Liver (tissue), 8 donors: ENCODE measurements at regions not wholly inside any gene's neighbourhood (a gene's known extent, or its start where the extent isn't known, plus 50 kb on each side); places are given as distances from the start of the nearest gene placed in this dataset.

Experiments used
- DNase-seq: peaks from one replicate; pipeline ENCODE4 v3.0.0-alpha.2; 2017; ENCODE audit warnings: low spot score
- H3K27ac ChIP-seq, 2 donors: one replicate each; pipeline ENCODE4 v1.7.0; 2013; ENCODE audit warnings: inconsistent platforms in 2 of 2, low read length in 2 of 2, control low read depth in 1 of 2, low read depth in 1 of 2, mild to moderate bottlenecking in 1 of 2
- H3K27me3 ChIP-seq, 4 donors: one replicate each; pipeline versions ENCODE4 v1.6.1 to v1.7.0; 2013; ENCODE audit warnings: low read length in 3 of 4, inconsistent platforms in 1 of 4, mild to moderate bottlenecking in 1 of 4, moderate library complexity in 1 of 4; ENCODE audit not compliant: control insufficient read depth in 4 of 4, insufficient read depth in 4 of 4
- H3K36me3 ChIP-seq, 4 donors: one replicate each; pipeline versions ENCODE4 v1.6.1 to v1.7.0; 2013; ENCODE audit warnings: low read length in 3 of 4, mild to moderate bottlenecking in 3 of 4, low read depth in 1 of 4, moderate library complexity in 1 of 4; ENCODE audit not compliant: control insufficient read depth in 4 of 4, insufficient read depth in 3 of 4
- H3K4me1 ChIP-seq, 4 donors: one replicate each; pipeline versions ENCODE4 v1.6.1 to v1.7.0; 2013; ENCODE audit warnings: low read length in 3 of 4, mild to moderate bottlenecking in 3 of 4, moderate library complexity in 1 of 4; ENCODE audit not compliant: control insufficient read depth in 4 of 4, insufficient read depth in 4 of 4
- H3K4me3 ChIP-seq, 3 donors: one replicate each; pipeline versions ENCODE4 v1.6.1 to v1.7.0; 2013; ENCODE audit warnings: low read length in 3 of 3, control low read depth in 1 of 3, low read depth in 1 of 3, mild to moderate bottlenecking in 1 of 3
- H3K9ac ChIP-seq, 2 donors: one replicate each; pipeline ENCODE4 v1.7.0; 2013; ENCODE audit warnings: low read length in 2 of 2, mild to moderate bottlenecking in 2 of 2, moderate library complexity in 2 of 2, control low read depth in 1 of 2, low read depth in 1 of 2
- H3K9me3 ChIP-seq, 4 donors: one replicate each; pipeline versions ENCODE4 v1.6.1 to v1.7.0; 2013; ENCODE audit warnings: low read length in 3 of 4; ENCODE audit not compliant: control insufficient read depth in 4 of 4
- ATF3 ChIP-seq: IDR thresholded peaks from 2 replicates; pipeline ENCODE4 v1.6.1; 2016; ENCODE audit warnings: antibody characterized with exemption
- CTCF ChIP-seq: fragments of 150-350 bp; IDR thresholded peaks from 2 replicates; pipeline ENCODE4 v1.5.1; 2017; ENCODE audit warnings: improper control_type of control experiment, low read depth, low read length; ENCODE audit not compliant: missing input control
- EGR1 ChIP-seq, 2 donors: IDR thresholded peaks; 2 replicates each; pipeline ENCODE4 v1.6.1; 2016 to 2018; ENCODE audit warnings: antibody characterized with exemption in 2 of 2, low read depth in 2 of 2
- FOXA1 ChIP-seq: IDR thresholded peaks from 2 replicates; pipeline ENCODE4 v1.6.1; 2016; ENCODE audit warnings: antibody characterized with exemption
- FOXA2 ChIP-seq: IDR thresholded peaks from 2 replicates; pipeline ENCODE4 v1.6.1; 2016; ENCODE audit warnings: antibody characterized with exemption
- GABPA ChIP-seq, 2 donors: IDR thresholded peaks in 1 of 2; conservative IDR thresholded peaks in 1 of 2; 2 replicates each; pipeline ENCODE4 v1.6.1; 2016; ENCODE audit warnings: antibody characterized with exemption in 2 of 2, mild to moderate bottlenecking in 1 of 2, moderate library complexity in 1 of 2
- HNF4A ChIP-seq, 2 donors: conservative IDR thresholded peaks; 2 replicates each; pipeline ENCODE4 v1.6.1; 2016; ENCODE audit warnings: antibody characterized with exemption in 2 of 2, mild to moderate bottlenecking in 2 of 2
- HNF4G ChIP-seq: IDR thresholded peaks from 2 replicates; pipeline ENCODE4 v1.6.1; 2016; ENCODE audit warnings: antibody characterized with exemption
- JUND ChIP-seq, 2 donors: IDR thresholded peaks; 2 replicates each; pipeline ENCODE4 v1.6.1; 2016; ENCODE audit warnings: antibody characterized with exemption in 2 of 2
- MAX ChIP-seq: IDR thresholded peaks from 2 replicates; pipeline ENCODE4 v1.6.1; 2016; ENCODE audit warnings: antibody characterized with exemption
- NR2F2 ChIP-seq: IDR thresholded peaks from 2 replicates; pipeline ENCODE4 v1.6.1; 2016; ENCODE audit warnings: antibody characterized with exemption
- RAD21 ChIP-seq, 2 donors: IDR thresholded peaks; 2 replicates each; pipeline ENCODE4 v1.6.1; 2016; ENCODE audit warnings: antibody characterized with exemption in 2 of 2, mild to moderate bottlenecking in 2 of 2
- REST ChIP-seq: IDR thresholded peaks from 2 replicates; pipeline ENCODE4 v1.6.1; 2016; ENCODE audit warnings: antibody characterized with exemption, mild to moderate bottlenecking
- SP1 ChIP-seq: IDR thresholded peaks from 2 replicates; pipeline ENCODE4 v1.6.1; 2018; ENCODE audit warnings: antibody characterized with exemption, mild to moderate bottlenecking
- TAF1 ChIP-seq: conservative IDR thresholded peaks from 2 replicates; pipeline ENCODE4 v1.6.1; 2016; ENCODE audit warnings: antibody characterized with exemption, mild to moderate bottlenecking
- YY1 ChIP-seq: IDR thresholded peaks from 2 replicates; pipeline ENCODE4 v1.6.1; 2016; ENCODE audit warnings: antibody characterized with exemption, mild to moderate bottlenecking
- ZBTB33 ChIP-seq: IDR thresholded peaks from 2 replicates; pipeline ENCODE4 v1.6.1; 2016; ENCODE audit warnings: antibody characterized with exemption
- WGBS: extraction: QIAGEN DNeasy Blood & Tissue Kit; methylation state at CpG from one replicate; pipeline ENCODE4 v1.1.7; 2013; 5-methylcytosine and 5-hydroxymethylcytosine counted together
- donor health status: healthy.
- donor health status: healthy.
- donor health status: healthy.
- donor health status: healthy.
- donor health status: healthy.

GRCh38 chr10:78570633-78571235 lies 498.0 kb upstream of the ZMIZ1 start:
- H3K4me1 ChIP-seq = no peaks in the 10 kb centered on the region
- no peak for DNase-seq
- H3K36me3 ChIP-seq = no peaks in the 10 kb centered on the region
- 88% methylated on average over 7 of the region's 7 CpGs for WGBS
- no peak overlapping the region for H3K9ac ChIP-seq
- no peaks in the 10 kb centered on the region for H3K9me3 ChIP-seq
- TF ChIP-seq CTCF (no peak), HNF4A (conservative IDR thresholded peaks at IDR 0.05) (no peak), NR2F2 (no peak), JUND (IDR thresholded peaks at IDR 0.05) (no peak), MAX (no peak), EGR1 (IDR thresholded peaks at IDR 0.05; ENCODE audit: low read depth in 2 of 2) (no peak)
- peaks cover 0 to 1% (median 0%) of the 10 kb centered on the region in 4 donors for H3K27me3 ChIP-seq
- H3K27ac ChIP-seq = no peak overlapping the region
- H3K4me3 ChIP-seq = no peak overlapping the region

GRCh38 chr10:78571286-78571685 lies 497.5 kb upstream of the ZMIZ1 start:
- WGBS = 96% methylated on average over 7 of the region's 7 CpGs
- Histone ChIP-seq H3K27ac (no peak overlapping the region), H3K9me3 (no peaks in the 10 kb centered on the region), H3K36me3 (no peaks in the 10 kb centered on the region), H3K4me3 (no peak overlapping the region), H3K4me1 (no peaks in the 10 kb centered on the region), H3K9ac (no peak overlapping the region), H3K27me3 (no peaks in the 10 kb centered on the region)
- TF ChIP-seq FOXA1 (no peak), HNF4A (conservative IDR thresholded peaks at IDR 0.05) (no peak), SP1 (no peak), FOXA2 (no peak)
- no peak for DNase-seq

GRCh38 chr10:78571891-78572290 lies 496.9 kb upstream of the ZMIZ1 start:
- Histone ChIP-seq H3K4me3 (no peak overlapping the region), H3K4me1 (no peaks in the 10 kb centered on the region), H3K27ac (no peak overlapping the region), H3K9me3 (no peaks in the 10 kb centered on the region), H3K9ac (no peak overlapping the region), H3K36me3 (no peaks in the 10 kb centered on the region), H3K27me3 (no peaks in the 10 kb centered on the region)
- WGBS = 90% methylated on average over 1 of the region's 1 CpG
- TF ChIP-seq REST = no peak
- TF ChIP-seq JUND (IDR thresholded peaks at IDR 0.05) = no peak
- no peak for TF ChIP-seq NR2F2
- TF ChIP-seq ZBTB33 = no peak
- TF ChIP-seq SP1 = no peak
- no peak for TF ChIP-seq FOXA2
- no peak for TF ChIP-seq RAD21 (IDR thresholded peaks at IDR 0.05)
- TF ChIP-seq CTCF = no peak
- no peak for TF ChIP-seq GABPA (IDR thresholded peaks at IDR 0.05 in 1 of 2, conservative IDR thresholded peaks at IDR 0.05 in 1 of 2)
- TF ChIP-seq ATF3 = no peak
- no peak for TF ChIP-seq HNF4A (conservative IDR thresholded peaks at IDR 0.05)
- TF ChIP-seq MAX = no peak
- TF ChIP-seq HNF4G = no peak
- no peak for TF ChIP-seq YY1
- no peak for TF ChIP-seq TAF1
- DNase-seq = no peak
